GM20431 (cell line): ENCODE measurements at regions not wholly inside any gene's neighbourhood (a gene's known extent, or its start where the extent isn't known, plus 50 kb on each side); places are given as distances from the start of the nearest gene placed in this dataset.
"Not testable (repeated sequence)": the region's sequence is repeated elsewhere in the genome, so short reads cannot be mapped to it uniquely, and the experiment has no call there.

Experiments
- in situ Hi-C: fragments of 300-500 bp; cut with MseI, MboI; formaldehyde crosslinking; loops from one replicate; pipeline ENCODE4 v1.15.0; 2020; ENCODE audit warnings: low sequenced_read_pairs; ENCODE audit not compliant: unreplicated experiment

DNA sequence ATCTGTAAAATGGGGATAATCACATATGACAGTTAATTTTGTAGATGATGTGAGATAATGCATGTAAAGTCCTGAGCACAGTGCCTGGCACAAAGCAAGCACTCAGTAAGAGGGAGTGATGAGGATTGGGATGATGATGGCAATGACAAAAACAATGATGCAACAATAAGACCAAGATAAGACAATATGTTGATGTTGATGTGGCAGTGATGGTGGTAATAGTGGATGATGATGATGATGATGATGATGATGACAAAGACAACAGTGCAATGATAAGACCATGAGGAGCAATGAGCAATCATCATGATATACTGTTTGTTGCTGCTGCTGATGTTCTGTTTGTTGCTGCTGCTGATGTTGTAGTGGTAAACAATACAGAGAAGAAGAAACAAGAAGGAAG is 344.1 kb downstream of the NPIPA8 start:
- in situ Hi-C loops = loop anchor here (25.0 kb wide), 1 partner anchor 105 kb away; no protein-coding TSS in a partner anchor

DNA sequence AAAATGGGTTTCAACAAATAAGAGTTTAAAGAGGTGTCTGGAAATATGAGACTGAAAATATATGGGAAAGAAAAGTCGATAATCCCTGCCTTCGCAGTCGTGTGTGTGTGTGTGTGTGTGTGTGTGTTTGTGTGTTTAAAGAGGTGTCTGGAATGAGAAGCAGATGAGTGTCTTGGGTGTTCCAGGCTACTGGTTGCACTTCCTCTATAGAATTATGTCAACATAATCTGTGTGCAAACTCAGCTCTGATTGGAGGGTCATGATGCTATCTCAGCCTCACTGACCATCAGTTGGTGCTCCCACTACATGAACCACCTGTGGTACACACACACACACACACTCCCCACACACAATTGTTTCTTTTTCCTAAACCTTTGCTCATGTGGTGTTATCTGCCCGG is 347.3 kb downstream of the NPIPA8 start:
- in situ Hi-C loops = loop anchor here (25.0 kb wide), 1 partner anchor 102 kb away; no protein-coding TSS in a partner anchor

DNA sequence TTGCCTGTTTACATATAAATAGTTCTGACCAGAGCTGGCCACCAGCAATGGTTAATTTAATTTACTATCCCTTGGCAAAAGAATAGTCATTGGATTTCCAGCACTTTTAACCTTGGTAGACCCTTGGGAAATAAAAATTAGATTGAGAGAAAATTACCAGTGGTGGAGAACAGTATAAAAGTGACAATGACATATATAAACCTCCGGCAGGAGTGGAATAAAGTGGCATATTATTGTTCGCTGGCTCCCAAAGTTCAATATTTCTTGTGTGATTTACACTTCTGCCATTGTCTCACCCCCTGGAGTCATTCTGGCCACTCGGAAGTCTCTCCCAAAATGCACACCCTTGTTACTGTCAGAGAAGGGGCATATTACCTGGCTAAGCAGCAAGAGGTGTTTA is 347.7 kb downstream of the NPIPA8 start:
- in situ Hi-C loops = loop anchor here (25.0 kb wide), 1 partner anchor 102 kb away; no protein-coding TSS in a partner anchor

DNA sequence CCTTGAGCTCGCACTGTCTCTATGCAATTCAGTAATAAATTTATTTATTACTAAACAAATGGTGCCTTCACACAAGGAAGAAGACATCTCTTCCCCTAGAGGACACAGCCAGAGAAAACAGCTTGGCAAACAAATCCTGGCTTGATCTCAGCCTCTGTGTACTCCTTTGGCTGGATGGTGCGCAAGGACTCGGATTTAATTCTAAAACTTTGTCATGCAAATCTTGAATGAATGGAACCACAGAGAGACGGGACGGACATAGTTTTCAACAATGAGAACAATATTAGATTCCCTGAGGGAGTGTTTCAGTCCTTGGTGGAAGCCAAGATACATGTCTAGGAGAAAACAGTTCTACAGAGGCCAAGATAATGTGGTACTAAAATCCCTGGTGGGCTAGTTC is 349.5 kb downstream of the NPIPA8 start:
- in situ Hi-C loops = loop anchor here (25.0 kb wide), 1 partner anchor 100 kb away; no protein-coding TSS in a partner anchor

DNA sequence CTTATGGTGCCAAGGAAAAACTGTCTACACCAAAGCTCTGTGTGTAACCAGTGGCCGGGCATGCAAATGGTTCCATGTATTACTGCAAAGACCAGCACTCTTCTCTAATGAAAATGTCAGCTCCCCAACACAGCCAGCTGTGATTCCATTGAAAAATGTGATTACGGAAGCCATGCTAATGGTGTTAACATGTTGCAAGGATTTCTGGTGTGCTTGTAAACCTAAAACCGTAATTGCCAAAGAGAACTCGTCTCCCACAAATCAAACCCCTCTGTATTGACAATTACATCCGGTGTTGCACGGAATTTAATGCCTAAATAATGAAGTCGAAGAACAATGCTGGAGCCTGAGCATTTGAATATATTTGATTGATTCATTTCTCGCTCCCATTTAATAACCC is 351.7 kb downstream of the NPIPA8 start:
- in situ Hi-C loops = loop anchor here (25.0 kb wide), 1 partner anchor 98 kb away; no protein-coding TSS in a partner anchor

- in situ Hi-C loops = loop anchor here (25.0 kb wide), 1 partner anchor 97 kb away; no protein-coding TSS in a partner anchor
These were observed 352.5 kb downstream of the NPIPA8 start for GRCh38 chr16:17983847-17984639.

GRCh38 chr16:17983114-17983513 is 353.4 kb downstream of the NPIPA8 start:
- in situ Hi-C loops = loop anchor here (25.0 kb wide), 1 partner anchor 96 kb away; no protein-coding TSS in a partner anchor

DNA sequence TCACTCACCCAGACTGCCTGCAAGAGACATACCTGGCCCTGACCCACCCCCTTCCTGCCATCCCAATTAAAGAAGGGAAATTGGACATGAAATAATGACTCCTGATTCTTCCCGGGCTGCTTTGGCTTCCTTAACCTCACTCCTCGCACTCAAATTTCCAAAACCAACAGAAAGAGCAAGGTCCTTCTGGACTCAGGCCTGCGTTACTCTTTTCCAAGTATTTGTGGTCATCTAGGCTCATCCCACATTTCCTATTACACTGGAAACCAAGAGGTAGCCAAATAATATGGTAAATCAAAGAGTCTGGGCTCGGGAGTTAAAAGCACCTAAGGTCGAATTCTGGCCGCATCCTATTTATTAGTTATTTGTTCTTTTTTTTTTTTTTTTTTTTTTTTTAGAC is 359.3 kb downstream of the NPIPA8 start:
- in situ Hi-C loops = loop anchor here (25.0 kb wide), 1 partner anchor 90 kb away; no protein-coding TSS in a partner anchor

GRCh38 chr16:17972460-17972943 is 364.0 kb downstream of the NPIPA8 start:
- in situ Hi-C loops = no loop called here

GRCh38 chr16:17970816-17971331 is 365.7 kb downstream of the NPIPA8 start:
- in situ Hi-C loops = no loop called here

DNA sequence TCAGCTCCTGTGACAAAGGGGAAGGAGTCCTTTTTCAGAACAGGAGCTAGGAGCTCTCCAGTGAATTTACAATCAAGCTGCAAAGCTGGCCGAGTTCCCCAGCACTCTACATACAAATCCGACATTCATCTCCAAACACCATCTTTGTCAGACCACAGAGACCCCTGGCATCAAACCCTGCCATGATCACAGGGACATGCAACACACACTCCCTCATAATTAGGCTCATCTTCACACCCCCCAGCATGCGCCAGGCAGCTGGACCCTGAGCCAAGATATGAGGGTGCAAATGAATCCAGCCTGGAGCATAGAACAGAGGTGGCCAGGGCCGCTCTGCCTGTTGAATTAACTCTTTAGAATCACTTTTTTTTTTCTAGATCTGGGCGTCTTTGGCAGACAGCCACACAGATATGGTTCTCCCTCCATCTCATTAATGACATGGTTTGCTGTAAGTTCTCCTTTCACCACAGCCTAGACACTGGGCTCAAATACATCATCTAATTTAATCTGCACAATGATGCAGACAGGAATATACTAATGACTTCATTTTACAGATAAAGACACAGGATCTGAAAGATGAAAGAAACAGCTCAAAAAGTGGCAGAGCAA is 366.3 kb downstream of the NPIPA8 start:
- in situ Hi-C loops = no loop called here

- in situ Hi-C loops = no loop called here
These were observed 371.2 kb downstream of the NPIPA8 start for GRCh38 chr16:17965133-17965900.

GRCh38 chr16:17964196-17964595 is 372.3 kb downstream of the NPIPA8 start:
- in situ Hi-C loops = no loop called here

DNA sequence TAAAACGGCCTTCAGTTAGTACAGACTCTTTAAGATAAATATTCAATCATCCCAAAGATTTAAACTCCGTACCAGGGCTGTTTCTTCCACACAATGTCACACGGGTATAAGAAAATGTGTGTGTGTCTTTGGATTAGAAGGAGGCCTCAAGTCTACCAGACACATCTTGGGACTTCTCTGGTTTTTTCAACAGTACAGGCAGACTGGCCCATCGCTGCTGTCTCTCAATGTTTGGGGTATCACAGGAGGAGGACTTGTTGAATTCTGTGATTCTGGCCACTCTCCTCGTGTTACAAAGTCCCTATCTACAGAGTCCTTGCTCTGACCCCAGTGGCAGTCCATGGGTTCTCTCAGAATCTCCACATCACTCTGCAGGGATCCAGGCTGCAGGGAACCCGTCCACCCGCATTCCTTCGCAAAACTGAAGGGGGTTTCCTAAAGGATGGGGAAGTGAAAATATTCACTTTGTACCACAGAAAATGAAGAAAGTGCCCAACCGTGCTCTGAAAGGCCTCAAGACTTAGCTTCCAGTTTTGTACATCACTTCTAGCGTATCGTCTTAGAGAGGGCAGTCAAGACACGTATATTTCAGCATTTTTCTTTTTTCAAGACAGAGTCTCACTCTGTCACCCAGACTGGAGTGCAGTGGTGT is 373.2 kb downstream of the NPIPA8 start:
- in situ Hi-C loops = no loop called here

GRCh38 chr16:17962726-17963125 is 373.8 kb downstream of the NPIPA8 start:
- in situ Hi-C loops = no loop called here

- in situ Hi-C loops = not testable (repeated sequence)
These were observed 374.7 kb downstream of the NPIPA8 start for GRCh38 chr16:17961822-17962221.

- in situ Hi-C loops = no loop called here
These were observed 385.2 kb downstream of the NPIPA8 start for GRCh38 chr16:17951378-17951777.

DNA sequence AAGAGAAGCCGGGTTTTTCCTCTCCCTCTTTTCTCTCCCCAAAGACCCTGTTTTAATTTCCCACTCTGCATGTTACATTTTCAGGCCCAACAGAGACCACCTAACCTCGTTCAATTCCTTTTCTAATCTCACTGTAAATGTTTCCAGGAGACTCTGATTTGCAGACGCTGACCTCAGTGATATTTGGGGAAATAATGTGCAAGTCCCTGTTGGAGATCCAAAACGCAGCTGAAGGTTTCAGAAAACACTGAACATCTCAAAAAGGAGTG is 386.6 kb downstream of the NPIPA8 start:
- in situ Hi-C loops = no loop called here

GRCh38 chr16:17949141-17949981 is 387.2 kb downstream of the NPIPA8 start:
- in situ Hi-C loops = no loop called here
